HuH-7 (cell line): ENCODE measurements at regions not wholly inside any gene's neighbourhood (a gene's known extent, or its start where the extent isn't known, plus 50 kb on each side); places are given as distances from the start of the nearest gene placed in this dataset.
A peak's percentile ranks its signal among the peaks of the same experiment; 100 is the strongest.

Experiments used
- DNase-seq: peaks from one replicate; pipeline ENCODE4 v3.0.0; 2011; ENCODE audit warnings: low spot score

GRCh38 chr13:39970177-39970846 lies 314.9 kb downstream of the COG6 start:
- DNase-seq: no peak

- no peak for DNase-seq
These were observed 316.1 kb downstream of the COG6 start for GRCh38 chr13:39971526-39971925.

- DNase-seq: no peak
These were observed 321.0 kb downstream of the COG6 start for GRCh38 chr13:39976481-39976880.

GRCh38 chr13:39981056-39981455 lies 325.6 kb downstream of the COG6 start:
- no peak for DNase-seq

- no peak for DNase-seq
These were observed 327.3 kb downstream of the COG6 start for GRCh38 chr13:39982745-39983144.

GRCh38 chr13:39985071-39985470 lies 329.6 kb downstream of the COG6 start:
- DNase-seq: no peak

GRCh38 chr13:39988351-39988750 lies 332.9 kb downstream of the COG6 start:
- no peak for DNase-seq

- DNase-seq: no peak
These were observed 342.7 kb downstream of the COG6 start for GRCh38 chr13:39998166-39998565.

GRCh38 chr13:40002016-40002415 lies 346.6 kb downstream of the COG6 start:
- DNase-seq: no peak

GRCh38 chr13:40013554-40013953 lies 358.1 kb downstream of the COG6 start:
- DNase-seq: peak; percentile 6

GRCh38 chr13:40016953-40017660 lies 361.6 kb downstream of the COG6 start:
- no peak for DNase-seq

GRCh38 chr13:40017662-40018262 lies 362.3 kb downstream of the COG6 start:
- no peak for DNase-seq

GRCh38 chr13:40023595-40024203 lies 368.2 kb downstream of the COG6 start:
- no peak for DNase-seq

GRCh38 chr13:40024204-40024966 lies 368.9 kb downstream of the COG6 start:
- no peak for DNase-seq

GRCh38 chr13:40024967-40025714 lies 369.7 kb downstream of the COG6 start:
- DNase-seq: no peak

- no peak for DNase-seq
These were observed 370.7 kb downstream of the COG6 start for GRCh38 chr13:40026174-40026585.

GRCh38 chr13:40026741-40027140 lies 371.3 kb downstream of the COG6 start:
- no peak for DNase-seq

GRCh38 chr13:40028446-40028845 lies 373.0 kb downstream of the COG6 start:
- DNase-seq: no peak

- no peak for DNase-seq
These were observed 375.6 kb downstream of the COG6 start for GRCh38 chr13:40031031-40031430.

GRCh38 chr13:40039061-40039460 lies 383.6 kb downstream of the COG6 start:
- no peak for DNase-seq

- no peak for DNase-seq
These were observed 387.5 kb downstream of the COG6 start for GRCh38 chr13:40042991-40043390.
